ENCODE measurements at regions not wholly inside any gene's neighbourhood (a gene's known extent, or its start where the extent isn't known, plus 50 kb on each side); places are given as distances from the start of the nearest gene placed in this dataset.
"Not testable (repeated sequence)": the region's sequence is repeated elsewhere in the genome, so short reads cannot be mapped to it uniquely, and the experiment has no call there.

DNA sequence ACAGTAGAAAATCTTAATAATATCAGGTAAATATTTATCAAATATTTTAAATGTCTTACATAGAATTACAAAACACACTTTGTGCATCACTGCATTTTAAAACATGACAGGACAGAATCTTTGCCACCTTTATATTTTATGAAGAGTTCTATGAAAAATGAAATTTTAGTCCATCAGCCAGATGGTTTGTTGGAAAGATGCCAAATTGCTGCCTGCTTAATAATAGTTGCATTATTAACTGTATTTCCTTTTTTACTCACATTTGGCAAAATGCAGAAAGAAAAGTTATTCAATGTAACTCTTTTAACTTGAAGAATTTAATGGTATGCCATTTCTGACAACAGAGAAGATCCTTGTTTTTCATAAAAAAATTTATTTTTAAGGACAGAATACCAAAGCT, 1271.6 kb downstream of the NSUN3 start:
- H3K36me3 ChIP-seq = no peaks in the 10 kb centered on the region
- no peaks in the 10 kb centered on the region for H3K9me3 ChIP-seq
- H3K4me1 ChIP-seq = no peaks in the 10 kb centered on the region; the same call in 1 of the 2 replicates
- no peak for DNase-seq
- H3K4me3 ChIP-seq (ENCODE audit: low read depth, low read length) = no peak overlapping the region
- no peaks in the 10 kb centered on the region for H3K27me3 ChIP-seq
- TF ChIP-seq, protein P1, sequence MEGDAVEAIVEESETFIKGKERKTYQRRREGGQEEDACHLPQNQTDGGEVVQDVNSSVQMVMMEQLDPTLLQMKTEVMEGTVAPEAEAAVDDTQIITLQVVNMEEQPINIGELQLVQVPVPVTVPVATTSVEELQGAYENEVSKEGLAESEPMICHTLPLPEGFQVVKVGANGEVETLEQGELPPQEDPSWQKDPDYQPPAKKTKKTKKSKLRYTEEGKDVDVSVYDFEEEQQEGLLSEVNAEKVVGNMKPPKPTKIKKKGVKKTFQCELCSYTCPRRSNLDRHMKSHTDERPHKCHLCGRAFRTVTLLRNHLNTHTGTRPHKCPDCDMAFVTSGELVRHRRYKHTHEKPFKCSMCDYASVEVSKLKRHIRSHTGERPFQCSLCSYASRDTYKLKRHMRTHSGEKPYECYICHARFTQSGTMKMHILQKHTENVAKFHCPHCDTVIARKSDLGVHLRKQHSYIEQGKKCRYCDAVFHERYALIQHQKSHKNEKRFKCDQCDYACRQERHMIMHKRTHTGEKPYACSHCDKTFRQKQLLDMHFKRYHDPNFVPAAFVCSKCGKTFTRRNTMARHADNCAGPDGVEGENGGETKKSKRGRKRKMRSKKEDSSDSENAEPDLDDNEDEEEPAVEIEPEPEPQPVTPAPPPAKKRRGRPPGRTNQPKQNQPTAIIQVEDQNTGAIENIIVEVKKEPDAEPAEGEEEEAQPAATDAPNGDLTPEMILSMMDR (IDR thresholded peaks at IDR 0.05; ENCODE audit: low read depth, low read length) = no peak

DNA sequence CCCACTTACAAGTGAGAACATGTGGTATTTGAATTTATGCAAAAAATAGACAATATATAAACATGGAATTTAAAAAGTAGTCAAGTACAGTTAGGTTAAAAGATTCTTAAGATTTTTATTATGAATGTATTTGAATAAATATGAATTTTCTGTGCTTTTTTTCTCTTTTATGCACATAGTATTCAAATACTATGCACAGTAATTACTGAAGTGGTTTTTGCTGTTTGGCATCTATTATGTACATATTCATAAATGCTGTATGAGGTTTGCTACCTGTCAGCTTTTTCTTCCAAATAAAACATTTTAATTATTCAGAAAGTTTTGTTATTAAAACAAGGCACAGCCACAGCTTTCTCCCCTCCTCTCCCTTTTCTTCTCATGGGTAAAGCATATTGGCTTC, 1272.7 kb downstream of the NSUN3 start:
- Histone ChIP-seq H3K4me3 (ENCODE audit: low read depth, low read length) (no peak overlapping the region), H3K36me3 (no peaks in the 10 kb centered on the region), H3K4me1 (no peaks in the 10 kb centered on the region; the same call in 1 of the 2 replicates), H3K9me3 (no peaks in the 10 kb centered on the region), H3K27me3 (no peaks in the 10 kb centered on the region)
- TF ChIP-seq, protein P1 (IDR thresholded peaks at IDR 0.05; ENCODE audit: low read depth, low read length) = no peak
- DNase-seq = no peak

DNA sequence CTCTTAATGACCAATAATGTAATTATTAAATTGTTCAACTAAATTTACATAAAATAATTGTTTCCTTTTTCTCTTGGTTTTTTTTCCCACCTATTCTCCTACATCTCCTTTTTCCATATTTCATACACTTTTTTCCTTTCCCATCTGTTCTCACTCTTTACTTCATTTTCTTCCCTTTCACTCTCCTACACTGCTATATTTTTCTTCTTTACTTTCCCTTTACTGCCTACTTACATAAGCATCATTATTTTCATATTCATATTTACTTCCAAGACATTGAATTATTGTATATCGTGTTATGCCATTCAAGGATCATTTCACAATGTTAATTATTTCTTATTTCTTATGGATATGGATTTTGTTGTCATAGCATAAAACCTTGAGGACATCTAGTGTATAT, 1275.6 kb downstream of the NSUN3 start:
- no peaks in the 10 kb centered on the region for H3K27me3 ChIP-seq

DNA sequence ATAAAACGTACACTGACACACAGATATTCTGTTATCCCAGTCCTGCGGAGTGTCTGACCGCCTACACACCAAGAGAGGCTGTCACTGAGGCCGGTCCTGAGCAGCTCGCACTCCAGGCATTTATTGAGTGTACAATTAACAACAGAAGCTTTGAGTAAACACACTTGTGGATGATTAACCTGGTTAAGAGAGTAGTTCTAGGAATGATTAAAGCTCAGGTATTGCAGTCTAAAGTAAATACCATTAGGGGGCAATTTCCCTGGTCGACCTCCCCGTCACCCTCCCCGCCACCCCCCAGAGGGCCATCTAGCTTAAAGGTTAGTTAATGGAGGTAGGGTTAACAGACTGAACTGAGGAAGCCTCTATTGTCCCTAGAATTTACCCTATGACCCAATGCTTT, 1278.5 kb downstream of the NSUN3 start:
- Histone ChIP-seq H3K4me3 (ENCODE audit: low read depth, low read length) (no peak overlapping the region), H3K27me3 (no peaks in the 10 kb centered on the region), H3K9me3 (no peaks in the 10 kb centered on the region), H3K36me3 (no peaks in the 10 kb centered on the region), H3K4me1 (no peaks in the 10 kb centered on the region)
- no peak for DNase-seq
- TF ChIP-seq, protein P1 (IDR thresholded peaks at IDR 0.05; ENCODE audit: low read depth, low read length) = no peak

More for the DNA sequence above, 1275.6 kb downstream of the NSUN3 start:
- H3K9me3 ChIP-seq = no peaks in the 10 kb centered on the region
- TF ChIP-seq, protein P1 (IDR thresholded peaks at IDR 0.05; ENCODE audit: low read depth, low read length) = no peak
- H3K4me3 ChIP-seq (ENCODE audit: low read depth, low read length) = no peak overlapping the region
- no peaks in the 10 kb centered on the region; the same call in 1 of the 2 replicates for H3K4me1 ChIP-seq
- no peak for DNase-seq
- H3K36me3 ChIP-seq = no peaks in the 10 kb centered on the region

DNA sequence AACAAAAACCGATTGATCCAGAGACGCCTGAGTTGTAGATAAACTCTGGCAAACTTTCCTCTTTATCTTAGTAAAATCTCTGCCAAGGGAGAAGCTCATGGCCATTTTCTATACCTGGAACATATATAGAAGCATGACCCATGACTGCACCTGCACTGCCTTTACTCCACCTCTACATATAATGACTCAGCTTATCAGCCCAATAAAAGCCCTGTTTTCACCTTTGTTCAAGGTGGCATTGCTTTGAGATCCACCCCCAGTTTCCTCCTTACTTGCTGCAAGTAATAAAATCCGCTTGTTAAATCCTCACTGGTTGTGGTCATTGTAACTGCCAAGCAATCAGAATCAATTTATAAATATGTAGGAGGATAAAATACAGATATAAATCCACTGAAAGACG, 1280.4 kb downstream of the NSUN3 start:
- no peaks in the 10 kb centered on the region for H3K4me1 ChIP-seq
- H3K36me3 ChIP-seq = no peaks in the 10 kb centered on the region
- TF ChIP-seq, protein P1 (IDR thresholded peaks at IDR 0.05; ENCODE audit: low read depth, low read length) = no peak
- no peaks in the 10 kb centered on the region for H3K27me3 ChIP-seq
- no peak overlapping the region for H3K4me3 ChIP-seq (ENCODE audit: low read depth, low read length)
- no peak for DNase-seq
- H3K9me3 ChIP-seq = no peaks in the 10 kb centered on the region

DNA sequence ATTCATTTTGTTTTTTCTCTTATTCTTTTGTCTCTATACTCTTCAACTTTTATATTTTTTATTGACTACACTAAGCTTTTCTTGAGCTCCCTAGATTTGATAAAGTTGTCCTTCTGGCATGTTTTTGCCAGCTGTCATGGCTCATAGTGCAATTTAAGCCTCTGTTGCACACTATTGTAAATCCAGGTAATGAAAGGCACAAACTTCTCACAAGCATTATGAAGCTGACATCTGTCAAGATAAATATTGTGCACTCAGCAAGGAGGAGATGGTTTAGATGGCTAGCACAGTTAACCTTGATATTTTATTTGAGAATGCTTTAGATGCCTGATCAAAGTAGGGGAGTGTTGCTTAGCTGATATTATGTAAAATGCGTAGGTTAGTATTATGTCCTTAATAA, 1280.9 kb downstream of the NSUN3 start:
- Histone ChIP-seq H3K27me3 (no peaks in the 10 kb centered on the region), H3K9me3 (no peaks in the 10 kb centered on the region), H3K36me3 (no peaks in the 10 kb centered on the region), H3K4me3 (ENCODE audit: low read depth, low read length) (no peak overlapping the region), H3K4me1 (no peaks in the 10 kb centered on the region)
- no peak for DNase-seq
- TF ChIP-seq, protein P1 (IDR thresholded peaks at IDR 0.05; ENCODE audit: low read depth, low read length) = no peak

DNA sequence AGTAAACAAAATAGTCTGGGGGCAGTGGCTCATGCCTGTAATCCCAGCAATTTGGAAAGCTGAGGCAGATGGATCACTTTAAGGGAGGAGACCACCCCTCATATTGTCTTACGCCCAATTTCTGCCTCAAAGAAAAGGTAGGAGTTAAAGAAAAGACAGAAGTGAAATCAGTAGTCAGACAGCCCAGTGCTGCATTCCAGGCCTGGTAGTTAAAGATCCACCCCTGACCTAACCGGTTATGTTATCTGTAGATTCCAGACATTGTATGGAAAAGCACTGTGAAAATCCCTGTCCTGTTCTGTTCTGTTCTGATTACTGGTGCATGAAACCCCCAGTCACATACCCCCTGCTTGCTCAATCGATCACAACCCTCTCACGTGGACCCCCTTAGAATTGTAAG, 1285.1 kb downstream of the NSUN3 start:
- not testable (repeated sequence) for DNase-seq; H3K36me3 ChIP-seq; H3K4me3 ChIP-seq (ENCODE audit: low read depth, low read length); H3K27me3 ChIP-seq; H3K4me1 ChIP-seq; H3K9me3 ChIP-seq
